ENCODE measurements at regions not wholly inside any gene's neighbourhood (a gene's known extent, or its start where the extent isn't known, plus 50 kb on each side); places are given as distances from the start of the nearest gene placed in this dataset.

GRCh38 chr1:87512431-87512830, 183.8 kb downstream of the LMO4 start:
- DNase-seq, result no peak

GRCh38 chr1:87513255-87513654, 184.6 kb downstream of the LMO4 start:
- no peak for DNase-seq

GRCh38 chr1:87513966-87514660, 185.4 kb downstream of the LMO4 start:
- no peak for DNase-seq

GRCh38 chr1:87515781-87516180, 187.1 kb downstream of the LMO4 start:
- DNase-seq, result no peak

- DNase-seq, result no peak
Measured at GRCh38 chr1:87518794-87519193, 190.1 kb downstream of the LMO4 start.

GRCh38 chr1:87521452-87521851, 192.8 kb downstream of the LMO4 start:
- DNase-seq, result no peak

GRCh38 chr1:87523466-87523865, 194.8 kb downstream of the LMO4 start:
- no peak for DNase-seq

- DNase-seq, result no peak
Measured at GRCh38 chr1:87524021-87524754, 195.5 kb downstream of the LMO4 start.

- DNase-seq, result no peak
Measured at GRCh38 chr1:87528754-87529517, 200.3 kb downstream of the LMO4 start.

GRCh38 chr1:87530042-87530807, 201.5 kb downstream of the LMO4 start:
- no peak for DNase-seq

GRCh38 chr1:87535551-87535950, 206.9 kb downstream of the LMO4 start:
- DNase-seq, result no peak

- no peak for DNase-seq
Measured at GRCh38 chr1:87539147-87539546, 210.5 kb downstream of the LMO4 start.

- no peak for DNase-seq
Measured at GRCh38 chr1:87542697-87543096, 214.0 kb downstream of the LMO4 start.

- no peak for DNase-seq
Measured at GRCh38 chr1:87549738-87550137, 221.1 kb downstream of the LMO4 start.

GRCh38 chr1:87553511-87553910, 224.8 kb downstream of the LMO4 start:
- no peak for DNase-seq

- no peak for DNase-seq
Measured at GRCh38 chr1:87555366-87555765, 226.7 kb downstream of the LMO4 start.

GRCh38 chr1:87556326-87556725, 227.6 kb downstream of the LMO4 start:
- DNase-seq, result no peak

GRCh38 chr1:87558921-87559320, 230.2 kb downstream of the LMO4 start:
- DNase-seq, result no peak

- DNase-seq, result no peak
Measured at GRCh38 chr1:87560137-87560536, 231.5 kb downstream of the LMO4 start.

GRCh38 chr1:87560601-87561360, 232.1 kb downstream of the LMO4 start:
- DNase-seq, result no peak

- DNase-seq, result no peak
Measured at GRCh38 chr1:87563211-87563610, 234.5 kb downstream of the LMO4 start.

- no peak for DNase-seq
Measured at GRCh38 chr1:87565861-87566260, 237.2 kb downstream of the LMO4 start.

Data from COR-L47 (cell line).